CD1c-positive myeloid dendritic cell (primary cell): ENCODE measurements at regions not wholly inside any gene's neighbourhood (a gene's known extent, or its start where the extent isn't known, plus 50 kb on each side); places are given as distances from the start of the nearest gene placed in this dataset.

Source experiments
- DNase-seq: peaks from one replicate; pipeline ENCODE4 v3.0.0-alpha.2; 2016; ENCODE audit errors: extremely low spot score

- DNase-seq, result no peak
Measured at GRCh38 chr4:53644607-53645006, 53.3 kb upstream of the LNX1 start.
